Stimulated activated CD4-positive, alpha-beta T cell treated with anti-CD3 and anti-CD28 coated beads, Interleukin-4, amount 100 ng/mL, for 1 hour (primary cell): ENCODE measurements at regions not wholly inside any gene's neighbourhood (a gene's known extent, or its start where the extent isn't known, plus 50 kb on each side); places are given as distances from the start of the nearest gene placed in this dataset.
"Not testable (repeated sequence)": the region's sequence is repeated elsewhere in the genome, so short reads cannot be mapped to it uniquely, and the experiment has no call there.

Source experiments
- DNase-seq: peaks from one replicate; pipeline ENCODE4 v3.0.0-alpha.2; 2020

GRCh38 chr13:89072979-89073378 is 1401.8 kb downstream of the SLITRK5 start:
- DNase-seq = no peak

GRCh38 chr13:89076622-89077021 is 1405.5 kb downstream of the SLITRK5 start:
- no peak for DNase-seq

GRCh38 chr13:89082623-89083022 is 1411.5 kb downstream of the SLITRK5 start:
- no peak for DNase-seq

- not testable (repeated sequence) for DNase-seq
Measured at GRCh38 chr13:89088107-89088506, 1416.9 kb downstream of the SLITRK5 start.

DNA sequence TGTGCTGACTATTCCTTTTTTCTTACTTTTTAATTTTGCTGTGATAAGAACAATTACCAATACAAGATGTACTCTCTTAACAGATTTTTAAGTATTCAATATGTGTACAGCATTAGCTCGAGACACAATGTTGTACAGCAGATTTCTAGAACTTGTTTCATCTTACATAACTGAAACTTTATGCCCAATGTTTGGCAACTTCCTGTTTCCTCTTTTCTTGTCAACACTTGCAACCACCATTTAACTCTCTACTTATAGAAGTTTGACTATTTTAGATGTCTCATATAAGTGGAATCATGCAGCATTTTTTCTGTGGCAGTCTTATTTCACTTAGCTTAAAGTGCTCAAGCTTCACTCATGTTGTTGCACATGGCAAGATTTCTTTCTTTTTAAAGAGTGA is 1426.8 kb downstream of the SLITRK5 start:
- DNase-seq = no peak

GRCh38 chr13:89113744-89114143 is 1442.6 kb downstream of the SLITRK5 start:
- no peak for DNase-seq

- no peak for DNase-seq
Measured at GRCh38 chr13:89115307-89115706, 1444.1 kb downstream of the SLITRK5 start.

GRCh38 chr13:89136678-89137077 is 1465.5 kb downstream of the SLITRK5 start:
- DNase-seq = no peak

- DNase-seq = no peak
Measured at GRCh38 chr13:89150362-89150761, 1479.2 kb downstream of the SLITRK5 start.

DNA sequence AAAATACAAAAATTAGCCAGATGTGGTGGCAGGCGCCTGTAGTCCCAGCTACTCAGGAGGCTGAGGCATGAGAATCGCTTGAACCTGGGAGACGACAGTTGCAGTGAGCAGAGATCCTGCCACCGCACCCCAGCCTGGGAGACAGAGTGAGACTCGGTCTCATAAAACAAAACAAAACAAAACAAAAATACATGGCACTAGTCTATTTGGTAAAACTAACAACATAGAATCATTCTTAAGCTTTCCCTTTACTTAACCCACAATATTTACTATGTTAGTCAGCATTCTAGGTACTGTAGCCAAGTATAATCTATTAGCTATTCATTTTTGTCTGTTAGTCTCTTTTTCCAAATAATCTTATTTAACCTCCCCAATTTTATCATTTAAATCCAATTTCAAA is 1482.8 kb downstream of the SLITRK5 start:
- DNase-seq = no peak

- no peak for DNase-seq
Measured at GRCh38 chr13:89163096-89163495, 1491.9 kb downstream of the SLITRK5 start.

GRCh38 chr13:89165685-89166084 is 1494.5 kb downstream of the SLITRK5 start:
- no peak for DNase-seq

GRCh38 chr13:89169951-89170350 is 1498.8 kb downstream of the SLITRK5 start:
- DNase-seq = no peak

- no peak for DNase-seq
Measured at GRCh38 chr13:89181041-89181440, 1509.9 kb downstream of the SLITRK5 start.

DNA sequence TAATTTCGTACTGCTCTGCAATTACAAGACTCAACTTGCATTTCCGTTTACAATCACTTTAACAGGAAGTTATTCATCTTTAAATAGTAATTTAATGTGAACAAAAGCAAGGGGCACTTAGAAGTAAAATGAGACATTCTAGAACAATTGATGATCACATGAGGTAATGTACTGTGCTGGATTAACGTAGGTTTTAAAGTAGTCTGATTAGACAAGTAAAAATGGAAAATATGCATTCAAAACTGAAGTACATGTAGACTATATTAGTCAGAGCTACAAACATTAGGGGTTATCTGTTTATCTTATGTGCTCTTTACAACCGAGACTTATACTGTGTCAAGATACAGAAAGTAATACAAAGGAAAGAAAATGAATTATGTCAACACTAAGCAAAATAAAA is 1528.0 kb downstream of the SLITRK5 start:
- DNase-seq = no peak

DNA sequence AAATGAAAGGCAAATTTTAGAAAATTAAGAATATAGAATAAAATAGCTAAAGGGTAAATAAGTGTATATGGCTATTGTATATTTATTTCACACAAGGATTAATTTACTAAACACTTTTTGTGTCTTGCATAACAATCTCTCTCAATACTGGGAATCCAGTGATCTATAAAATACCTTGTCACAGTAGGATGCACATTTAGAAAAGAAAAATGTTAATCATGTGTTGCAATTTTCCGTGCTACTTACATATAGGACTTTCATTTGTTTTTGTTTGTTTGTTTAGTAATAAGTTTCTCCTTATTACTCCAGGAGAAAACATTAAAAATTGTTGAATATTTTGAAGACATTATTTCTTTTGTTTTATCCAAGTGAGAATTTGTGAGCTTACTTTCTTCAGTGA is 1533.3 kb downstream of the SLITRK5 start:
- DNase-seq = no peak

GRCh38 chr13:89205856-89206520 is 1534.8 kb downstream of the SLITRK5 start:
- no peak for DNase-seq

GRCh38 chr13:89212186-89212585 is 1541.0 kb downstream of the SLITRK5 start:
- DNase-seq = no peak

DNA sequence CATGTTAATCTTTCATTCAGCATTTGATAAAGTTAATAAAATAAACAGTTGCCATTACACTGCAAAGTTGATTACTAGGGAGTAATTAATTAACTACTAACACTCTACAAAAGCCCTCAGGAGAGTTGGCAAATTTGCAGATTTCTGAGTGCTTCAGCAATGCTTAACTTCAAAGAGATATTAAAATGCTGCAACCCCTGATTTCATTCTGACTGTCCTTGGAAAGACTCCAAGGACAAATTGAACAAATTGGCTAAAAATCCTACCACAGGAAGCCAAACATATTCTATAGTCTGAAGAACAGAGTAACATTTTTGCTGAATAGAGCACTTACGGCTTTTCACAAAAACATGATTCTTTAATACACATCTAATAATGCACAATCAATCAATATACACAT is 1543.0 kb downstream of the SLITRK5 start:
- DNase-seq = no peak

DNA sequence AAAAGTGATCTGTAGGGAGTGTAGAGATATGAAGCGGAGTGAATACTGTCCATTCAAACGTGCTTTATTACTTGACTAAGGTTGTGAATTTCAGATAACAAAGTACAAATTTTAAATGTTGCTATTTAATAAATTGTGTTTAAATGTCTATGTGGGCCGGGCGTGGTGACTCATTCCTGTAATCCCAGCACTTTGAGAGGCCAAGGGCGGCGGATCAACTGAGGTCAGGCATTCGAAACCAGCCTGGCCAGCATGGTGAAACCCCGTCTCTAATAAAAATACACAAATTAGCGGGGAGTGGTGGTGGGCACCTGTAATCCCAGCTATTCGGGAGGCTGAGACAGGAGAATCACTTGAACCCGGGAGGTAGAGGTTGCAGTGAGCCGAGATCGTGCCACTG is 1544.1 kb downstream of the SLITRK5 start:
- DNase-seq = not testable (repeated sequence)

DNA sequence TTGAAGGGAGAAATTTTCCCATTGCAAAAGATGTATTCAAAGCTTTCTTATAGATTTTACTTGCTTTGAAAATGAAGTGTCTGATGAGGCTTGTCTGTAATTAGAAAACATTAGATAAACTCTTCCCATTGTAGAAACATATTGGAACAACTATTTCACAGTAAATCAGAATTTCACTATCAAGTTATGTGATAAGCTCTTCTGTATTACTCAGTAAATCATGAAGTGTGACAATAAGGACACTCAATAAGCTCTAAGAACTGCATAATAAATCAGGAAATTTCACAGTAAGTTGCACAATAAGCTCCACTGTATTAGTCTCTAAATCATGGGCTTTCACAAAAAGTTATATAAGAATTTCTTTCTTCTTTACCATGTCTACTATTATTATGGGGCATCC is 1546.6 kb downstream of the SLITRK5 start:
- DNase-seq = no peak

- no peak for DNase-seq
Measured at GRCh38 chr13:89221557-89222158, 1550.5 kb downstream of the SLITRK5 start.

DNA sequence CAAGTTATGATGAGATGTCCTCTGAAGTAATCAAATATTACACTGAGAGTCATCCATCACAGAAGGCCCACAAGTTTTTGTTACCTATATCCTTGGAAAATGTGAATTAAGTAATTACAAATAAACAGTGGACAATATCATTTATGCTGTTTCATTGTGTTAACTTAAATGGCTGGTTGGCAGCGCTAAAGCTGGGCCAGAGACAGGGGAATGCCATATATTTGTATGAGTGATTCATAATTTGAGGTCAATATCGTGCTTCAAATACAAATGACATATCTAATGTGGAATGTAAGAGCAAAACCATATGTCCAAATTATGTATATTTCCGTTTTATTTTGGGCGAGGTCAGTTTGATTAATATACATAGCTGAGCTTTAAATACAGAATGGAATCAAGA is 1556.2 kb downstream of the SLITRK5 start:
- no peak for DNase-seq

DNA sequence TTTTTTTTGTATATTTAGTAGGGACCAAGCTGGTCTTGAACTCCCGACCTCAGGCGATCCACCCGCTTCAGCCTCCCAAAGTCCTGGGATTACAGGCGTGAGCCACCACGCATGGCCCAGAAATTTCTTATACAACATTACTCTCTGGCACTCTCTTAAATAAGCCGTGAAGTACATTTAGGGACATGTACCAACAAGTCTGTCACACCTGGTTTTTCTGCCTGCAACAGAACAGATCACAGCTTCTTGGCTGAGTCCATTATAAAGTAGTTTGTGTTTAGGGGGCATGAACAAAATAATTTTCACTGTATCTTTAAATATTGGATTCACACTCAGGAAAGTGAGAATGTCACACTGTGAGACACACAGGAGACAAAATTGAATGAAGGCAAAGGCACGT is 1567.3 kb downstream of the SLITRK5 start:
- DNase-seq = no peak
